DND-41 (cell line): ENCODE measurements at regions not wholly inside any gene's neighbourhood (a gene's known extent, or its start where the extent isn't known, plus 50 kb on each side); places are given as distances from the start of the nearest gene placed in this dataset.

Source experiments
- ATAC-seq: fragments of 200-7000 bp; cut with Tn5 transposase; 3 replicates; pipeline ENCODE4 v1.9.1; 2021; ENCODE audit warnings: low read depth; ENCODE audit not compliant: insufficient read depth
- DNase-seq: peaks from one replicate; pipeline ENCODE4 v3.0.0-alpha.2; 2020
- H2AFZ ChIP-seq: 2 replicates; pipeline ENCODE4 v1.6.0; 2012; ENCODE audit warnings: low read depth, low read length
- H3K27ac ChIP-seq: 2 replicates; pipeline ENCODE4 v1.5.1; 2012; ENCODE audit warnings: low read length, inconsistent platforms
- H3K27me3 ChIP-seq: fragments of 200-600 bp; sonication (generic); 2 replicates; pipeline ENCODE4 v1.6.0; 2012; ENCODE audit warnings: low read length, mild to moderate bottlenecking, inconsistent platforms; ENCODE audit not compliant: insufficient read depth, poor library complexity
- H3K36me3 ChIP-seq: 2 replicates; pipeline ENCODE4 v1.5.1; 2012; ENCODE audit warnings: low read length, inconsistent platforms; ENCODE audit not compliant: insufficient read depth
- H3K4me1 ChIP-seq: 2 replicates; pipeline ENCODE4 v1.5.1; 2012; ENCODE audit warnings: mild to moderate bottlenecking, low read length; ENCODE audit not compliant: insufficient read depth
- H3K4me2 ChIP-seq: 2 replicates; pipeline ENCODE4 v1.6.0; 2012; ENCODE audit warnings: mild to moderate bottlenecking, moderate library complexity, low read length, inconsistent platforms; ENCODE audit not compliant: insufficient read depth
- H3K4me3 ChIP-seq, 2 experiments: fragments of 200-600 bp in 1 of 2; shearing (Covaris generic) in 1 of 2; 2 replicates each; pipeline ENCODE4 v1.5.1; 2012 to 2016; ENCODE audit warnings: inconsistent platforms in 2 of 2, low read length in 2 of 2, mild to moderate bottlenecking in 2 of 2, low read depth in 1 of 2, moderate library complexity in 1 of 2
- H3K79me2 ChIP-seq: 2 replicates; pipeline ENCODE4 v1.6.0; 2012; ENCODE audit warnings: low read length, inconsistent platforms; ENCODE audit not compliant: insufficient read depth
- H3K9ac ChIP-seq: 2 replicates; pipeline ENCODE4 v1.6.0; 2012; ENCODE audit warnings: low read depth, mild to moderate bottlenecking, inconsistent platforms, low read length, moderate library complexity
- H3K9me3 ChIP-seq: 2 replicates; pipeline ENCODE4 v1.5.1; 2012; ENCODE audit warnings: low read length, moderate library complexity, mild to moderate bottlenecking, inconsistent platforms; ENCODE audit not compliant: insufficient read depth, severe bottlenecking
- H4K20me1 ChIP-seq: 2 replicates; pipeline ENCODE4 v1.6.0; 2012; ENCODE audit warnings: low read length; ENCODE audit not compliant: insufficient read depth
- CTCF ChIP-seq: IDR thresholded peaks from 2 replicates; pipeline ENCODE4 v1.5.1; 2012; ENCODE audit warnings: borderline replicate concordance, low read length, moderate library complexity, mild to moderate bottlenecking; ENCODE audit not compliant: poor library complexity, severe bottlenecking; ENCODE audit errors: extremely low read depth
- EZH2 ChIP-seq: IDR thresholded peaks from 3 replicates; pipeline ENCODE4 v1.6.1; 2012; ENCODE audit warnings: borderline replicate concordance, low read depth, mild to moderate bottlenecking, moderate library complexity, low read length, inconsistent platforms; ENCODE audit not compliant: severe bottlenecking

- Histone ChIP-seq H3K27me3 (no peaks in the 10 kb centered on the region), H3K36me3 (no peaks in the 10 kb centered on the region), H3K4me1 (no peaks in the 10 kb centered on the region), H4K20me1 (no peaks in the 10 kb centered on the region), H3K9ac (no peak overlapping the region), H3K27ac (no peak overlapping the region), H3K79me2 (no peaks in the 10 kb centered on the region), H3K4me3 (no peak overlapping the region), H2AFZ (no peak overlapping the region), H3K4me2 (no peak overlapping the region), H3K9me3 (no peaks in the 10 kb centered on the region)
- ATAC-seq, result no peak
- no peak for DNase-seq
- TF ChIP-seq EZH2 (no peak), CTCF (no peak)
Measured at GRCh38 chr2:221085936-221086335, 486.2 kb downstream of the EPHA4 start.

- Histone ChIP-seq H3K4me1 (no peaks in the 10 kb centered on the region), H3K27ac (no peak overlapping the region), H3K4me3 (no peak overlapping the region), H3K4me2 (no peak overlapping the region), H3K79me2 (no peaks in the 10 kb centered on the region), H3K9me3 (no peaks in the 10 kb centered on the region), H3K36me3 (no peaks in the 10 kb centered on the region), H4K20me1 (no peaks in the 10 kb centered on the region), H2AFZ (no peak overlapping the region), H3K27me3 (no peaks in the 10 kb centered on the region), H3K9ac (no peak overlapping the region)
- ATAC-seq (no peak), DNase-seq (no peak)
- TF ChIP-seq CTCF, result no peak
- no peak for TF ChIP-seq EZH2
Measured at GRCh38 chr2:221087779-221088178, 484.3 kb downstream of the EPHA4 start.

DNA sequence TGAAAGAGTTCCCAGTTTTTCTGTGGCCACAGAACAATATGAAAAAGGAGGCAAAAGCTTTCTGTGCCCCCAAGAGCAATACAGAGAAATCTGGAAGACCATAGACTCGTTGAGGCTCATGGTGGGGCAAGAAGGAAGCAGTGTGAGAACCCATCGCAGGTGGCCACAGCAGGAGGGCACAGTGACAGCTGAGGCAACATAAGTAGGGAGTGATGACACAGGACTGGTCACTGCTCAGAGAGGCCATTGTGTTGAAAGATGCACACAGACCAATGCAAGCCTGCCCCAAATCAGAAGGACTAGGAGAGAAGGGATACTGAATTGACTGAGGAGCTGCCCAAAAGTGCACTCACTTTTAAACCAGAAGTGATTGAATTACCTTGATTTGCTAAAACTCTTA lies 483.6 kb downstream of the EPHA4 start:
- Histone ChIP-seq H3K4me3 (no peak overlapping the region), H3K27me3 (no peaks in the 10 kb centered on the region), H3K4me2 (no peak overlapping the region), H2AFZ (no peak overlapping the region), H3K79me2 (no peaks in the 10 kb centered on the region), H3K27ac (no peak overlapping the region), H3K4me1 (no peaks in the 10 kb centered on the region), H3K9me3 (no peaks in the 10 kb centered on the region), H3K36me3 (no peaks in the 10 kb centered on the region), H4K20me1 (no peaks in the 10 kb centered on the region), H3K9ac (no peak overlapping the region)
- TF ChIP-seq CTCF (no peak), EZH2 (no peak)
- ATAC-seq (no peak), DNase-seq (no peak)

DNA sequence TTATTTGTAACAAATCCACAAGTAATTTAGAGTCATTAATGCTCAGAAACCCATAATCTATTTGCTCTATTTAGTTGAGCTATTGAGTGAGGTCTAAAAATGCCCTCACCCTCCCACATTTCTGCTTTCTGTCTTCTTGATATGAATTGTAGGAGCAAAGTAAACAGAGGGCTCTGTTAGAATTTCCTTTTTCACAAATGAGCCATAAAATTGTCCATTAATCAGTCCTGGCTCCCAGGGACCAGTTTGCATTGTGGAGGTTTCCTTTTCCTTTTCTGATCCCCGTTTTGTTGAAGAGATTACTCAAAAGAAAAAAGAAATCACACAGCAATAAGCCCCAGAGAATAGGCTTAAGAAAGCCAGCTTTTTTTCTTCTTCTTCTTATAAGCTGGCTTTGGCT lies 476.7 kb downstream of the EPHA4 start:
- H3K79me2 ChIP-seq, result no peaks in the 10 kb centered on the region
- H3K36me3 ChIP-seq, result no peaks in the 10 kb centered on the region
- no peak overlapping the region for H3K27ac ChIP-seq
- TF ChIP-seq CTCF, result no peak
- no peak for TF ChIP-seq EZH2
- no peak overlapping the region for H3K9ac ChIP-seq
- H3K4me3 ChIP-seq, result no peak overlapping the region
- no peaks in the 10 kb centered on the region for H3K27me3 ChIP-seq
- no peaks in the 10 kb centered on the region for H4K20me1 ChIP-seq
- ATAC-seq (no peak), DNase-seq (no peak)
- H3K9me3 ChIP-seq, result no peaks in the 10 kb centered on the region
- no peak overlapping the region for H2AFZ ChIP-seq
- H3K4me2 ChIP-seq, result no peak overlapping the region
- no peaks in the 10 kb centered on the region for H3K4me1 ChIP-seq
